K562 (cell line): ENCODE measurements at regions not wholly inside any gene's neighbourhood (a gene's known extent, or its start where the extent isn't known, plus 50 kb on each side); places are given as distances from the start of the nearest gene placed in this dataset.

ENCODE experiments used
- BMI1 ChIP-seq: fragments of 150-350 bp; IDR thresholded peaks from 2 replicates; pipeline ENCODE4 v1.6.1; 2014; ENCODE audit warnings: low read length
- CREB1 ChIP-seq, 2 experiments: sonication (generic) in 1 of 2; formaldehyde crosslinking in 1 of 2; IDR thresholded peaks; 2 replicates each; pipeline versions ENCODE4 v1.6.1 to v1.8.0; 2012 to 2022; ENCODE audit warnings: inconsistent platforms in 1 of 2, mild to moderate bottlenecking in 1 of 2, missing genetic modification reagents in 1 of 2, moderate library complexity in 1 of 2
- DMBX1 ChIP-seq: fragments of 250-450 bp; sonication (Bioruptor Pico); IDR thresholded peaks from 2 replicates; pipeline ENCODE4 v1.8.0; 2022; ENCODE audit warnings: inconsistent platforms, mild to moderate bottlenecking, moderate library complexity, borderline replicate concordance
- GTF3C2 ChIP-seq: IDR thresholded peaks from 3 replicates; pipeline ENCODE4 v1.6.1; 2011; ENCODE audit warnings: borderline replicate concordance, mild to moderate bottlenecking, moderate library complexity; ENCODE audit not compliant: insufficient read length; ENCODE audit errors: extremely low read depth
- IFI16 ChIP-seq: fragments of 250-450 bp; sonication (Bioruptor Pico); IDR thresholded peaks from 2 replicates; pipeline ENCODE4 v2.1.2; 2022; ENCODE audit warnings: mild to moderate bottlenecking, inconsistent platforms
- MAFG ChIP-seq: fragments of 450-650 bp; conservative IDR thresholded peaks from 2 replicates; pipeline ENCODE4 v1.6.1; 2016; ENCODE audit warnings: missing genetic modification characterization, missing compliant biosample characterization
- MAFK ChIP-seq: IDR thresholded peaks from 2 replicates; pipeline ENCODE4 v1.6.1; 2011; ENCODE audit warnings: low read length, improper control_type of control experiment
- MXI1 ChIP-seq: IDR thresholded peaks from 2 replicates; pipeline ENCODE4 v1.6.1; 2011; ENCODE audit warnings: low read depth, mild to moderate bottlenecking, improper control_type of control experiment, low read length
- SMARCC2 ChIP-seq: fragments of 450-650 bp; IDR thresholded peaks from 2 replicates; pipeline ENCODE4 v1.6.1; 2017; ENCODE audit warnings: antibody characterized with exemption, moderate library complexity, mild to moderate bottlenecking, low read depth
- USF2 ChIP-seq: sonication (generic); formaldehyde crosslinking; IDR thresholded peaks from 2 replicates; pipeline ENCODE4 v1.5.0; 2020; ENCODE audit warnings: missing genetic modification reagents
- ZNF274 ChIP-seq: IDR thresholded peaks from 2 replicates; pipeline ENCODE4 v1.6.1; 2011; ENCODE audit warnings: low read depth, mild to moderate bottlenecking, low read length, moderate library complexity, borderline replicate concordance
- ZNF3 ChIP-seq: fragments of 250-450 bp; sonication (Bioruptor Pico); IDR thresholded peaks from 2 replicates; pipeline ENCODE4 v1.5.0; 2021; ENCODE audit warnings: mild to moderate bottlenecking, moderate library complexity
- TF ChIP-seq, protein P1 (sequence below): fragments of 450-650 bp; formaldehyde crosslinking; IDR thresholded peaks from 2 replicates; pipeline ENCODE4 v1.4.0; 2022; ENCODE audit warnings: missing genetic modification characterization

DNA sequence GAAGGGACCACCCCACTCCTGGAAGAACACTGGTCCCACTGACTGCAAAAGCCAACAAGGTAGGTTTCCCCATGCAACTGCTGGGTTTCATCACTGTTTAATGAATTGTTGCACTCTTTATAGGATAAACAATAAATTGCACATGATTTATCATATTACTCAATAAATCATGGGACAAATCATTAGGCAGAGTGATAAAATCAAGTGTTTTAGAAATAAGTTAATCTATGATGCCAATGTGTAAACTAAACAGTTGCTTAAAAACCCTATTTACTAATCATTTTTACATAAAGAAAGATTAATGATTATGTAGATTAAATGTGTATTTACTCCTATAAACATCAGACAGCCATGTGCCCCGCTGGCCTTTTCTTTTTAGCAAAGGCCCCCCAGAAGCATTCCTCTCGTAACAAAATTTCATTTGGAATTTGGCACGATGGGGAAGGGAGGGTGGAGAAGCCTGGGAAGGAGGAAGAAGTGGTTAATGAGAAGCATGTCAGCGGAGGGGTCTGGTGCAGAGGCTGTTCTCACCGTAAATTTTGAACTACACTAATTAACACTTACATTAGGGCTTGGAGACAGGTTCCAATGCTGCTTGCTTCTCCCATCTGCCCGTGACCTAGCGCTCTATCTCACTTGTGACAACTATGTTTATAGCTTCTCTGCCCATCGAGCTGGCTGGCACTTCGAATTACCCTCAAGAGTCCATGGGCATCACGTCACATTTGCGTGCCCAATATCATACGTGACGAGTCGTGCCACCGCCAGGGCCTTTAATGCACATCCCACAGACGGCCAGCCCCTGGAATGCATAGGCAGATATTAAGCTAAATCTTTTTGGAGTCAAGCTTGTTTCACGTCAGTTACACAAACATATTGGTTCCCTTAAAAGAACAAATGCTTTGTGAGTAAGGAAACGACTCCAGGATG lies 357.7 kb upstream of the TSHZ3 start:
- TF ChIP-seq MAFG (tag) (no peak), GTF3C2 (no peak), SMARCC2 (no peak), USF2 (CRISPR knock-in tag) (no peak), DMBX1 (CRISPR knock-in tag) (no peak), ZNF3 (CRISPR knock-in tag) (no peak), MAFK (no peak), ZNF274 (no peak), CREB1 (IDR thresholded peaks at IDR 0.05) (no peak), CREB1 (CRISPR knock-in tag; IDR thresholded peaks at IDR 0.05) (no peak), MXI1 (no peak), BMI1 (no peak), IFI16 (no peak)
- TF ChIP-seq, protein P1, sequence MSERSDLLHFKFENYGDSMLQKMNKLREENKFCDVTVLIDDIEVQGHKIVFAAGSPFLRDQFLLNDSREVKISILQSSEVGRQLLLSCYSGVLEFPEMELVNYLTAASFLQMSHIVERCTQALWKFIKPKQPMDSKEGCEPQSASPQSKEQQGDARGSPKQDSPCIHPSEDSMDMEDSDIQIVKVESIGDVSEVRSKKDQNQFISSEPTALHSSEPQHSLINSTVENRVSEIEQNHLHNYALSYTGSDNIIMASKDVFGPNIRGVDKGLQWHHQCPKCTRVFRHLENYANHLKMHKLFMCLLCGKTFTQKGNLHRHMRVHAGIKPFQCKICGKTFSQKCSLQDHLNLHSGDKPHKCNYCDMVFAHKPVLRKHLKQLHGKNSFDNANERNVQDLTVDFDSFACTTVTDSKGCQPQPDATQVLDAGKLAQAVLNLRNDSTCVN (CRISPR knock-in tag), result no peak
